HG03378 (cell line): ENCODE measurements at regions not wholly inside any gene's neighbourhood (a gene's known extent, or its start where the extent isn't known, plus 50 kb on each side); places are given as distances from the start of the nearest gene placed in this dataset.
A peak's percentile ranks its signal among the peaks of the same experiment; 100 is the strongest.

Source experiments
- ATAC-seq: cut with Tn5 transposase; IDR thresholded peaks from one replicate; pipeline ENCODE4 v1.9.1; 2021; ENCODE audit warnings: mild to moderate bottlenecking, moderate library complexity; ENCODE audit not compliant: unreplicated experiment

DNA sequence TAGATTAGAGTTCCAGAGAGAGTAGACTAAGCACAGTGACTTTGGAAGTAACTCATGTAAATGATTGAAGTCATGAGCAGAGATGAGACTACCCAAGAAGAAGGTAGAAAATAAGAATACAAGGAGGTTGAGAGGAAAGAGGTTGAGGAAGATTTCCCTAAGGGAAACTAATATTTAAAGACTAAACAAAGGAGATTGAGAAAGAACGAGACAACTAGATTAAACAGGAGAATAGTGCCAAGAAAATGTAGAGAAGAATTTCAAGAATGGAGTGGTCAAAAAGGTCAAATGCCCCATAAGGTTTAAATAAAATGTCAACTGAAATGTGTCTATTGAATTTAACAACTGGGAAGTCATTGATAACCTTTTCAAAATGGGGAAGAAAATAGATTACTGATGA is 59.0 kb downstream of the RPS29 start:
- no peak for ATAC-seq

DNA sequence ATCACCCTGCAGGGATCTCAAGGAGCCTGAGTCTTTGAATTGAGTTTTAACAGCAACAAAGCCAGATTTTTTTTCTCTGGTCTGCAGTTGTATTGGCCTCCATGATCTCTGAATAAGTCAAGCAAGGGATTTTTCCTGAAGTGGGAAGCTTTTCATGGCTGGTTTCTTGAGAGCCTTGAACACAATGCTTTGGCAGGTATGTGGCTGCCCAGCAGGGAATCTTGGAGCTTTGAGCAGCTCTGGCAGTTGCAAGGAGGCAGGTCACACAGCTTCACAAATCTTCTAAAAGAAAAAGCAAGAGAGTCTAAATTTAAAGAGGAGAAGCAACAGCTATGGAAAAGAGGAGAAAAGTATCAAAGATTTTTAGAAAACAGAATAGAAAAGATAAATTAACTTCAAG is 60.1 kb downstream of the RPS29 start:
- no peak for ATAC-seq

DNA sequence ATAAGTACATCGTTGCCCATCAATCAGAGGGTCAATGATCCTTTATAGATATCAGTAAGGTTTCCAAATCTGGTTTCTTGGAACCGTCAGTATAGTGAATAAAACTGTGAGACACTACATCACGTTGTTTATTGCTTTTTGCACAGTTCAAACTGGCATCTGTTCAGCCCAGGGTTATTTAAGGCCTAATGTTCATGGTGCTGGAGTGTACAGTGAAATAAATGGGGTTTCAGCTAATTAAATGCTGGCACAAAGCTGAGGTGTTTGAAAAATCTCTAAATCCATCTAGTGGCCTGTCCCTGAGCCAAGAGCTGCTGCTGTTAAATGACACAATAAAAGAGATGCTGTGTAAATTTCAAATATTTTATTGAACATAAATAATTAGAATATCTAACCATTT is 69.9 kb downstream of the RPS29 start:
- ATAC-seq: no peak

DNA sequence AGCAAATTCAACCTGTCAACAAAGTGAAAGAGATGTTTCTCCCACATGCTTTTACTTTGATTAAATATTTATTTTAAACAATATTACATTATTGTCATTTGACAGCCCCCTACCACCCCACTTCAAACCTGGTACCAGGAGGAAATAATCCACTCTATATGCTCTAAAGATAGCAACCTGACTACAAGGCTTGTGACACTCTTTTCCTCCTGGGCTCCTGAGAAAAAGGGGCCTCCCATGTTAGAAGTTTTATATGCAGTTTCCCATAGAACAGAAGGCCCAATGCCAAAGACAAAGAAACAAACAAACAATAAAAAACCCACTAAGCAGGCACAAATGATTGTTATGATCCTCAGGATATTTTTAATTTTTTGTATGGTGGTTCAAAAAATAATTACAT is 73.6 kb downstream of the RPS29 start:
- ATAC-seq: no peak

DNA sequence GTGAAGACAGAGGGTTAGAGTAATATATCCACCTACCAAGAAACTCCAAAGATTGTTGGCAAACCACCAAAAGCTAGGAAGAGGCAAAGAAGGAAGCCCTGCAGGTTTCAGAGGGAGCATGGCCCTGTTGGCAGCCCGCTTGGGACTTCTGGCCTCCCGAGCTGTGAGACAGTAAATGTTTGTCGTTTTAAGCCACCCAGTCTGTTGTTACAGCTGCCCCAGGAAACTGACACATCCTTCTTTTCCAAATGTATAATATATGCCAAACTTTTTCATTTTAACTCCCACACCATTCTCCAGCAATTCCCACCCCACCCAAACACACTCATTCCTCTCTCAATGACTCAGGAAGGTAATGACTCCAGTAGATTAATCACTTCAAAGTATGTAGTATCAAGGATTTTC is 74.0 kb downstream of the RPS29 start:
- ATAC-seq: no peak

DNA sequence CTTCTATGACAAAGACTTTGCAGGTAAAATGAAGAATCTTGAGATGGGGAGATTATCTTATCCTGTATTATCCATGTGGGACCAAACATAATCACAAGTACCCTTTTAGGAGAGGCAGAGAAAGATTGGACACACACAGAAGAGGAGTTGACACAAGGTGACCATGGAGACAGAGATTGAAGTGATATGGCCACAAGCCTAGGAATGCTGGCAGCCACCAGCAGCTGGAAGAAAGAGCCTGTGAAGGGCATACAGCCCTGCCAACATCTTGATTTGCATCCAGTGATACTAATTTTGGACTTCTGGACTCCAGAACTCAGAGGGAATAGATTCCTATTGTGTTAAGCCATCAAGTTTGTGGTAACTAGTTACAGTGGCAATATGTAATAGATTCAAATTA is 78.1 kb downstream of the RPS29 start:
- no peak for ATAC-seq

DNA sequence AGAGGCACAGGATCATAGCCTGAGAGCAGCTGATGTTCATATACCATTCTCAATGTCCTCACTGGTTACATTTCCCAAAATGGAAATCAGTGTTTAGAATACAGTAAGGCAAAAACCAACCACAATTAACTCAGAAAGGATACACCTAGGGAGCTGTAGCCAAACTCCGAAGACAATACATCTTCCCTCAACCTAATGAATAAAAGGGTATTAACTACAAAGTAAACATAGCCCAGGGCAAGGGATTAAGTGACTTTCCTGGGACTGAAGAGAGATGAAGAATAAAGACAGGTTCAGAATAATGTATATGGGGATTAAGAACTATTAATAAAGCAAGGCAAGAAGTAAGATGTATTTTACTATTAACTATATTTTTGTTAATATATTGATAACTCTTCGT is 79.5 kb downstream of the RPS29 start:
- ATAC-seq: no peak

DNA sequence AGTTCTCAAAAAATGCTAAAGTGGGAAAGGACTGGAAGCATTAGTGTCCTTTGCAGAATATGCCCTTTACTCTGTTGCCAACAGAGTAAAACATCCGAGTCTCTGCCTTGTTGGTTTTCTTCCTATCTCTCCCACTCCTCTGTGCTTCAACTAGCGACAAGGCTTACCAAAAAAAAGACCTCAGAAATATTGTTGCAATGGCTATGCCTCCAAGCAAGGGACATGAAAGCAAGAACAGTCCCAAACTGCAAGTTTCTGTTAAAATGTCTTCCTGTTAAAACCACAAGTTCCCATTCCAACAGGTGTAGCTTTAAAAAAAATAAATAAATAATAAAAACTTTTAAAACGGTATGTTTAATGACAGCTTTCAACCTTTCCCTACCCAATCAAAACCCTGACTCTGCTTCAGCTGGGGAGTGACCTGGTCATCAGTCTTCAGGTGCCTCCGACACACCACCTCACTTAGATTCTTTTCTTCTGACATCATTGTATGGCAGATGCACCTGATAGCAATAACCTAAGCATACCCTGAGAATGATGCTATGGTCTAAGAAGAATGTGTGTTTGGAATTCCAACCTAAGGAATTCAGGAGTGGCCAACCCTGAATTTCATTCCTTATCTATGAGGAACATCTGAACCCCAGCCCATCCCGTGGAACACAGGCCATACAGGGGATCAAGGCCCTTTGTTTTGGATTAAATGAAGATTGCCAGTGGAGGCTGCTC is 81.0 kb downstream of the RPS29 start:
- ATAC-seq: no peak

DNA sequence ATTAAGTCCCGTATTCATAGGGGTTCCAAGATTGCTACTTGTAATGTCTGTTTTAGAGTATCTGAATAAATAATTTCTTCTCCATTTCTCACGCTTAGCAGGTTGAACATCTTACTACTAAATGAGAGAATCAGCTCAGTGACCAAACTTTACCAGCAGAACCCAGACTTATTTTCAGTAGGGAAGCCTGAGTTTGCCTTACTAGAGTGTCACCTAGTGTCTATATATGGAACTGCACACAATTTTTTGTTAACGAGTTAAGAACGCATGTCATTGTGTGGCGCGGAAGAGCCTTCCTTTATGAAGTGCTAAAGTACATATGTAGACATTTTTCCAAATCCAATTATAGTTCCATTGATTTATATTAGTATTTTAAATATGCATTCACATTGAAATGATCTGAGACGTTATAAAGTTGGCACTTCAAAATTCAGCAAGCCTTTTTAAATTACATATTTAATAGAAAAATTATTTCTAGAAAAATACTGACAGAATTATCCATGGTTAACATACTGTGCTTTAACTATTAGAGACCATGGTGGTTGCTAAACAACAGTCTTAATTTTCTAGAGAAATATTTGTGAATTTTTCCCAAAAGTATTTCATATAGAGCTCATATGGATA is 88.3 kb downstream of the RPS29 start:
- ATAC-seq: peak; percentile 94

DNA sequence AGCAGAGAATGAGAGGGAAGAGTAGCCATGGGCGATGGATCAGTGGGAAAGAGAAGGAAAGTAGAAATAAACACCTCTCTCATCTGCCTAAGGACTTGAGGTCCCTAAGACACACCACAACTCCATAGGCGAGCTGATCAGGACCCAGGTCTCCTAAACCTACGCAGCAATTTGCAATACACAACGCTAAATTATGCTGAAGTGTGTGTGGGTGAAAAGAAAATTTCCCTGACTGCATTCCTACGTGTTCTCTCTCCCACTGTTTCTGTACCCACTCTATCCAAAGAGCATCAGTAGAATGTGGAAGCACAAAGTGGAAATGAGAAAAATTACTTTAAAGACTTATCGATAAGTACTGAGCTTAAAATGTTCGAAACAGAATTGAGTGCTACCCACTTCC is 88.9 kb downstream of the RPS29 start:
- ATAC-seq: no peak

DNA sequence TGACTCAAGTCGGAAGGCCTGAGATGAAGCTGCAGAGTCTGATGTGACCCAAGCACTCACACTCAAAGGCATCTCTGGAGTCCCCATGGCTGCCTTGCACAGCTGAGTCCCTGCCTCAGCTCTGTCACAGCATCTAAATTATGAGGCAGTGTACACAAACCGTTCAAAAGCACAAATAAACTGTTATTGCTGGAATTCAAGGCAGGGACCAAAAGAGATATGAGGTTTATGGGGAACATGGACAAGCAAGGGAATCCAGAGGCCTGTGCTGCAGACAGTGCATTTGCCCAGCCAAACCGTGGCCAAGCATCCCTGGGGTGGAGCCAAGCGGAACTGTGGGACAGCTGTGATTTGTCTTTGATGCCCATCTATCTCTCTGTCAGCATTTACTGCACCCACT is 91.3 kb downstream of the RPS29 start:
- no peak for ATAC-seq

DNA sequence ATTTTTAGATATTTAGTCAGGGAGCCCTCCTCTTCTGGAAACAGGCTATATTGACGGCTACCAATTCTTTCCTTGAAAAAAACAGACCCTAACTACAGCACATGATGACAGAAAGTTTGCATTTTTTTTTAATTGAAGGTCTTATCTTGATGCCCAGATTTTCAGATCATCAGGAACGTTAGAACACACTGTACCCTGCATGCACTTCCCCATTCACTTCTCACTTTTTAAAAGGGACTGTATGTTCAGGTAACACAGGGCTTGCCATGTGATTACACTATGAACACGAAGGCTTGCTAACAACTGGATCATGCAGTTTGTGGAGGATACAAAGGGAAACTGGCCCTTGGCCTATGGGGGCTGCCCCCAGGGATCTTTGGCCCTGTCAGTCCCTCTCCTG is 92.6 kb downstream of the RPS29 start:
- ATAC-seq: no peak

DNA sequence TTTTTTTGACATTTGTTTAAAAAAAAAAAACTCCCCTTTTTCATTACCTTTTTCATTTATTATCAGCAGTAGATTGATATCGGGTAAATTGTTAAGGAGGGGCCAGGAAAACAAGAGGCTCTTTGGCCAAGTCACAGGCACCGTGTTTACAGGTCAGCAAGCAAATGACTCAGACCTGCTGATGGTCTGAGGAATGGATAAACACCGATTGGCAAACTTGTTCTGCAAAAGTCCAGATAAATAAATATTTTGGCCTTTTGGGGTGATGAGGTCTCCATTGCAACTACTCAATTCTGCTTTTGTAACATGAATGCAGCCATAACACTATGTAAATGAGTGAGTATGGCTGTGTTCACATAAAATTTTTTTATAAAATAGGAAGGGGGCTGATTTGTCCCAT is 94.0 kb downstream of the RPS29 start:
- no peak for ATAC-seq

DNA sequence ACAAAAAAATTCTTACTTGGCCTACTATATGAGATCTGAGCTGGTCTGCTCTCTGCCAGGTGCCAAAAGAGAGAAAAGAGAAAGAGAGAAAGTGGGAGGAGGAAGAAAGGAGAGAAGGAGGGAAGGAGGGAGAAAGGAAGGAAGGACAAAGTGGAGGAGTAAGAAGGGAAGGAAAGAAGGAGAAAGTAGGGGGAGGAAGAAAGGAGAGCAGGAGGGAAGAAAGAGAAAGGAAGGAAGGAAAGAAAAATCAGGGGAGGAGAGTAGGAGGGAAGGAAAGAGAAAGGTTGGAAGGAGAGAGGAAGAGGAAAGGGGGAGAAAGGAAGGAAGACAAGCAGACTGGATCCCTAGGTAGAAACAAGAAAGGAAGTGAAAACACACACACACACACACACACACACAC is 96.8 kb downstream of the RPS29 start:
- no peak for ATAC-seq

DNA sequence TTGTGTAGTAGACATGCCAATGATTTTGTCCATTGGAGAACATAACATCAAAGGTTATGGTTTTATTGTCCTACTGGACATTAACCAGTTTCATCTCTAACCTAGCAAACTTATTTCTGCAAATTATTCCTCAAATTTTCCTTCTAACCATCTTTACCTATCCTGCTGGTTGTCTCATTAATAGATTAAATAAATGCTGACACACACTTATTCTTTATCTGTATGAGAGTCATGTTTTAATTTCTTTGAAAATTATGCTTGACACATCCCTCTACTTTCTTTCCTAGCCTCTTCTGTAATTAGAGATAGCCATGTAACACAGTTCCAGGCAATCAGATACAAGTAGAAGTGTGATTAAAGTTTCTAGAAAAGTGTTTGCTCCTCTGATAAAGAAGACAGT is 98.9 kb downstream of the RPS29 start:
- no peak for ATAC-seq

DNA sequence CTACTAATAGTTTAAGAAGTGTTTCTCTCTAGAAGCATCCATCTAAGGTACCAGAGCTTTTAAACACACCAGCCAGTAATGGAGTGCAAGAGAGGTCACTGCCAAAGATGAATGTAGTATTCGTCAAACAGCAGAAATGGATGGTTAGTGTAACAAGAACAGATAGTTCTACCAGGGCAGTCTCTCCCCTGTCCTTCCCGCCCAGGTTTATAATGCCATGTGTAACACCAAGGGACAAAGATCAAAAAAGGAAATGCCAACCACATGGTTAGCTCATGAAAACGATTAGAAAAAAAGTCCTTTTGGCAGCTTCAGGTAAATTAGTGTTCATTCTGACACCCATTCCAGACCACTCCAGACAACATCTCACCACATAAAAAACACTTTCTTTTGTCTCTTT is 100.9 kb downstream of the RPS29 start:
- ATAC-seq: no peak

DNA sequence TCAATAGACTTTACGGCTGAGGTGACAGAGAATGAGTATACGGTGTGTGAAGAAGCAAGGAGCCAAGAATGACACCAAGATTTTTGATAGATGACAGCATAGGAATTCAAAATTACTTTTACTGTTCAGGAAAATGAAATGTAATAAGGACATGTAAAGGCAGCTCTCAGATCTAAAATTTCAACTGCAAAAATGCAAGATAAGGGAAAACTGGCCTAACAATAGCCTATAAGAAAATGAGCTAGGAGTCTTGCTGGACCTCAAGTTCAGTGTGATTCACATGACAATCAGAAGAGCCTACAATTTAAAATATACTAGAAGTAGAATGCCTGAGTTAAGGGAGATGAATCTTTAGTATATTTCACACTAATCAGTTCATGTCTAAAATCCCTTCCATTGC is 102.0 kb downstream of the RPS29 start:
- ATAC-seq: no peak

DNA sequence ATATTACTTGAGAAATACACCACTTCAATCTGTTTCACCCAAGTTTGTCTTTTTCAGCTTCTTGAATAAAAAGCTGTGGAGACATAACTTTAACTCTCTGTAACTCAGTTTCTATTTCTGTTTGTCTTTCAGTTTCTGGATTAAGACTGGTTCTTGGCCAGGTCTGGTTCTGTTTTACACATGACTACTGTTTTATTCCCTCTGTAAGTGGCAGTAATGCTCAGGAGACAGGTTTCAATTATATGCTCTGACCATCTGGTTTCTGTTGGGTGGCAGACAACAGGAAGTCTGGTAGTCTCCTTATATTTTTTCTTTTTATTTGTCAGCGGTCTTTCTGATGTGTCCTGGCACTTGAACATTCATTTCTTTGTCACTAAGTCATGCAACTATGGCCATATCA is 102.9 kb downstream of the RPS29 start:
- peak; percentile 75 for ATAC-seq

DNA sequence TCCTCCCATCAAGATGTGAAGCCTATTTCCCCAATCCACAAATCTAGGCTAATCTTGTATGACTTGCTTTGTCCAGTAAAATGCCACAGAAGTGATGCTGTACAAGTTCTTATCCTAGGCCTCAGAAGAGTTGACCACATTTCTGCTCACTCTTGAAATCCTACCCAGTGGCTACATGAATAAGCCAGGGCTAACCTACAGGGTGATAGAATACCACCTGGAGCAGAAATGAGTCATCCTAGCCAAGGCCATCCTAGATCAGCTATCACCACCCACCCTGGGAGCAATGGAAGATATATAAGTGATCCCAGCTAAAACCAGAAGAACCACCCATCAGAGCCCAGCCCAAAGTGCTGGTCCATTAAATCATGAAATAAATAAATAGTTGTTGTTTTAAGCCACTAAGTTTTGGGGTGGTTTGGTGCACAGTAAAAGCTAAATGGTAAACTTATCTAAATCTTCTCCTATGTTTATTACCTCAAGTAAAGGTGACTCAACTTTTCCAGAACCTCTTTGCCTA is 105.1 kb downstream of the RPS29 start:
- no peak for ATAC-seq

DNA sequence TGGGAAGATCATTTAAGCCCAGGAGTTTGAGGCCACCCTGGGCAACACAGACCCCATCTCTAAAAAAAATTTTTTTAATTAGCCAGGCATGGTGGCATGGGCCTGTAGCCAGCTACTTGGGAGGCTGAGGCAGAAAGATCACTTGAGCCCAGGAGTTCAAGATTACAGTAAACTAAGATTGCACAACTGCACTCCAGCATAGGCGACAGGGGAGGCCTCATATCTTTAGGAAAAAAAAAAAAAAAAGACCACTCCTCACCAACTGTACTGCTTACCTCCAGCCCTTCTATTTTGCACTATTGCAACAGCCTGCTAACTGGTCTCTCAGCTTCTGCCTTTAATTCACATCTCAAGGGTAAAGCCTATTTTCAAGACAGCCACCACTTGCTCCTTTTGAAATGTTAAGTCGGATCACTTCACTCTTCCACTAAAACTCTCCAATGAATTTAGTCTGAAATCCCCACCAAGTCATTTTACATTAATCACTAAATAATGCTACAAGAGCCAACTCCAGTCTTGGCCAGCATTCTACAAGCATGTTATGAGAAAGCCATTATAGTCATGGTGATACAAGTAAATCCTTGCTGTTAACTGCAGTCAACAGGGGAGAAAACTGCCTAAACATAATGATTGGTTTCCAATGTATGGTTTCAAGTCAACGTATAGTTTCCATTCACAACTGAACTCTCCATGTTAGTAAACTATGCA is 106.0 kb downstream of the RPS29 start:
- no peak for ATAC-seq

DNA sequence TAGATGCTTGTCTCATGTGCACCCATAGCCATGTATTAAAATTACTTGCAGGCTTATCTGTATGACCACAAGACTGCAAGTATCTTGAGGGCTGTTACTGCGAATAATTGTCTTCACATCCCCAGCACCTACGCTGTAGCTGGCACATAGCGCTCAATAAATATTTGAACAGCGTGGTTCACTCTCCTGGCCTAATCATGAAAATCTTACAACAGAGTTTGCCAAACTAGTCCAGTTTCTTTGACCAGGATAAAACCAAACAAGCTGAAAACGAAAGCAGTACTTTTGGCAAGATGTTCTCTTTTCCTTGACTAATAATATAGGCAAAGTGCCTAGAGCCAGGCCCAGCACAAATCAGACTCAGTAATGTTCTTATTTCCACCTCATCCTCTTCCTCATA is 106.7 kb downstream of the RPS29 start:
- ATAC-seq: no peak

DNA sequence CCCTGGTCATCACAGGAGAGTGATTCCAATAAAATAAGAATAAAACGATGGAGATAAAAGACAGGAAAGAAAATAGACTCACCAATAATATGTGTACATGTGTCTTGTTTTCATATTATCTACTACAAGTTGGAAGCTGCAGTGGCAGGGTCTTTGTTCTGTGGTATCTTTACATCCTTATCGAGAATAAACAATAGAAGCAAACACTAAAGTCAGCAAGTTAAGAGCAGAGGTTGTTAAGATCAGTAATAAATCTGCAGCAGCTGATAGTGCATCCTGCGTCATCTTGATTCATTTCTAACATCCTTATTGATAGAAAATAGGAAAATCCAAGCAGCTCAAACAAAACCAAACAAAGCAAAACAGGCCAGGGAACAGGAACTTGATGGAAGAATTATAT is 107.4 kb downstream of the RPS29 start:
- ATAC-seq: no peak
